Neutrophil (primary cell): ENCODE measurements at regions not wholly inside any gene's neighbourhood (a gene's known extent, or its start where the extent isn't known, plus 50 kb on each side); places are given as distances from the start of the nearest gene placed in this dataset.
"Not testable (repeated sequence)": the region's sequence is repeated elsewhere in the genome, so short reads cannot be mapped to it uniquely, and the experiment has no call there.

Experiments
- H3K27ac ChIP-seq: fragments of 200-600 bp; sonication (generic); 2 replicates; pipeline ENCODE4 v1.5.1; 2016; ENCODE audit warnings: mild to moderate bottlenecking, moderate library complexity
- H3K27me3 ChIP-seq: fragments of 200-600 bp; sonication (generic); 2 replicates; pipeline ENCODE4 v1.6.0; 2016; ENCODE audit warnings: mild to moderate bottlenecking
- H3K36me3 ChIP-seq: fragments of 200-600 bp; sonication (generic); 2 replicates; pipeline ENCODE4 v1.5.1; 2017
- H3K4me1 ChIP-seq, 2 experiments: fragments of 200-600 bp in 1 of 2; sonication (generic) in 1 of 2; 1 replicate in 1 of 2; 2 replicates in 1 of 2; pipeline versions ENCODE4 v1.5.1 to v1.6.1; 2013 to 2016; ENCODE audit warnings: low read depth in 1 of 2, low read length in 1 of 2, mild to moderate bottlenecking in 1 of 2, moderate library complexity in 1 of 2; ENCODE audit not compliant: control insufficient read depth in 1 of 2, insufficient read depth in 1 of 2
- H3K4me3 ChIP-seq, 2 experiments: fragments of 200-600 bp in 1 of 2; sonication (generic) in 1 of 2; 1 replicate in 1 of 2; 2 replicates in 1 of 2; pipeline ENCODE4 v1.5.1; 2013 to 2016; ENCODE audit warnings: low read depth in 1 of 2, low read length in 1 of 2, mild to moderate bottlenecking in 1 of 2, moderate library complexity in 1 of 2
- H3K9me3 ChIP-seq: fragments of 200-600 bp; sonication (generic); 2 replicates; pipeline ENCODE4 v1.5.1; 2016
- TF ChIP-seq, protein P1 (sequence below): fragments of 200-600 bp; sonication (generic); IDR thresholded peaks from 2 replicates; pipeline ENCODE4 v1.5.1; 2016; ENCODE audit warnings: antibody characterized with exemption

DNA sequence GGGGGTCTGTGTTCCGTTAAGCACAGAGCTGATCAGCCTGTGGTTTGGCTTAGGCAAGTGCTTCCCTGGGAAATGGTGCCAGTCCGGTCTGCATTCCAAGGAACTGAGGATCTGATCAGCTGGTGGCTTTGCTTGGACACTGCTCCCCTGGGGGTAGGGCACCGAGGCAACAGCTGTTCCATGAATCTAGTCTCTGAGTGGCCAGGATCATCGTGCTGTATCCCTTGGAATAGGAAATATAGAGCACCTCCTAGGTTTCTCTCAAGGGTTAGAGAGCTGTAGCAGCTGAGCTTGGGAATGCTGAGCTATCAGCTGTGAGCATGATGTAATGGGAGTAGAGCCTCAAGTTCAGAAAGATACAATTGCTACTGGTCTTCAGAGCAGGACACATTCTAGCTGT is 863.9 kb downstream of the RAPGEF2 start:
- Histone ChIP-seq H3K9me3 (no peaks in the 10 kb centered on the region), H3K4me1 (no peaks in the 10 kb centered on the region), H3K36me3 (no peaks in the 10 kb centered on the region), H3K27ac (no peak overlapping the region), H3K27me3 (no peaks in the 10 kb centered on the region), H3K4me3 (no peak overlapping the region)
- TF ChIP-seq, protein P1, sequence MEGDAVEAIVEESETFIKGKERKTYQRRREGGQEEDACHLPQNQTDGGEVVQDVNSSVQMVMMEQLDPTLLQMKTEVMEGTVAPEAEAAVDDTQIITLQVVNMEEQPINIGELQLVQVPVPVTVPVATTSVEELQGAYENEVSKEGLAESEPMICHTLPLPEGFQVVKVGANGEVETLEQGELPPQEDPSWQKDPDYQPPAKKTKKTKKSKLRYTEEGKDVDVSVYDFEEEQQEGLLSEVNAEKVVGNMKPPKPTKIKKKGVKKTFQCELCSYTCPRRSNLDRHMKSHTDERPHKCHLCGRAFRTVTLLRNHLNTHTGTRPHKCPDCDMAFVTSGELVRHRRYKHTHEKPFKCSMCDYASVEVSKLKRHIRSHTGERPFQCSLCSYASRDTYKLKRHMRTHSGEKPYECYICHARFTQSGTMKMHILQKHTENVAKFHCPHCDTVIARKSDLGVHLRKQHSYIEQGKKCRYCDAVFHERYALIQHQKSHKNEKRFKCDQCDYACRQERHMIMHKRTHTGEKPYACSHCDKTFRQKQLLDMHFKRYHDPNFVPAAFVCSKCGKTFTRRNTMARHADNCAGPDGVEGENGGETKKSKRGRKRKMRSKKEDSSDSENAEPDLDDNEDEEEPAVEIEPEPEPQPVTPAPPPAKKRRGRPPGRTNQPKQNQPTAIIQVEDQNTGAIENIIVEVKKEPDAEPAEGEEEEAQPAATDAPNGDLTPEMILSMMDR, result no peak

GRCh38 chr4:159976871-159977482 is 874.1 kb downstream of the RAPGEF2 start:
- H3K36me3 ChIP-seq, H3K4me1 ChIP-seq, H3K27me3 ChIP-seq, H3K27ac ChIP-seq, H3K4me3 ChIP-seq, H3K9me3 ChIP-seq: not testable (repeated sequence)

DNA sequence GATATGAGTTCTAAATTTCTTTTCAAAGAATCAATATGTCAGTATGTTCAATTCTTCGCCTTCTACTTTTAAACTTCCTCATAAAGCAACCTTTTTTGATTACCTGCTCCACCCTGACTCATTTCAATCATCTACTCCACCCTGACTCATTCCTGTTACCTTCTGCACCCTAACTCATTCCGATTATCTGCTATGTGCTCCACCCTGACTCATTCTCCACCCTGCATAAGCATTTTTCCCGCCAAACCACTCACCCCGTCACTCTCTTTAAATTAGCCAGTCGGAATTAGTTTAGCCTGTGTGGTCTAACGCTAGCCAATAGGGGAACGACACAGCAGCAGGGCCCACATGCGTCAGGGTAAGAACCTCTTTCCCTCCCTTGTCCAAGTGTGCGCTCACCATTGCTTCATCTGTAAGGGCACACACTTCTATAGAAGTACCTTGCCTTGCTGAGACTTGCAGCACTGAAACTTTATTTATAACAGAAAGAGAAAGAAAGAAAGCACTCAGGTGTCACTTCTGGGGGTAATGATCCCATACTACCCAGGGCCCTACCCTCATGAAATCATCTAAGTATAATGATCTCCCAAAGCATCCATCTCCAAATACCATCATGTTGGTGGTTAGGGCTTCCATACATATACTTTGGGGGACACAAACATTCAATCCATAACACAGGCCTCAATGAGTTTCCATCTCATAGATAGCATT is 875.2 kb downstream of the RAPGEF2 start:
- Histone ChIP-seq H3K27me3 (no peaks in the 10 kb centered on the region), H3K9me3 (no peaks in the 10 kb centered on the region), H3K4me3 (no peak overlapping the region), H3K36me3 (no peaks in the 10 kb centered on the region), H3K4me1 (no peaks in the 10 kb centered on the region), H3K27ac (no peak overlapping the region)
- TF ChIP-seq, protein P1, result no peak

GRCh38 chr4:159979351-159979750 is 876.5 kb downstream of the RAPGEF2 start:
- no peak overlapping the region for H3K27ac ChIP-seq
- TF ChIP-seq, protein P1, result no peak
- no peak overlapping the region for H3K4me3 ChIP-seq
- no peaks in the 10 kb centered on the region for H3K4me1 ChIP-seq
- H3K36me3 ChIP-seq, result no peaks in the 10 kb centered on the region
- H3K9me3 ChIP-seq, result no peaks in the 10 kb centered on the region
- no peaks in the 10 kb centered on the region for H3K27me3 ChIP-seq

DNA sequence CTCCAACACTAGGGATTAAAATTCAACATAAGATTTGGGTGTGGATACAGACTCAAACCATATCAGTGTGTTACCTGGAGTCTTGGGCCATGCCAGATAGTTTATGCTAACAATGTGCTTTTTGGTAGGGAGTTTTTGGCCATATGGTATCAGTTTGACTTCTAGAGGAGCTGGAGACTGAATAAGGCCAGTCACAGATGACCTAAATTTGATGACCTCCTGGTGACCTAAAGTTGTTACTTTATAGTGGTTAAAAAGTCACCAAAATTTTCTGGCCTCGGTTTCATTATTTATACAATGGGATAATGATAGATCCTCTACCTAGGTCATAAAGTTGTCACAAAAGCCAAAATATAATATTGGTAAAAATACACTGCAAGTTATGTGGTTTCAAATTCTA is 877.1 kb downstream of the RAPGEF2 start:
- H3K27me3 ChIP-seq, result no peaks in the 10 kb centered on the region
- H3K27ac ChIP-seq, result no peak overlapping the region
- H3K4me3 ChIP-seq, result no peak overlapping the region
- H3K36me3 ChIP-seq, result no peaks in the 10 kb centered on the region
- H3K9me3 ChIP-seq, result no peaks in the 10 kb centered on the region
- TF ChIP-seq, protein P1, result no peak
- H3K4me1 ChIP-seq, result no peaks in the 10 kb centered on the region

DNA sequence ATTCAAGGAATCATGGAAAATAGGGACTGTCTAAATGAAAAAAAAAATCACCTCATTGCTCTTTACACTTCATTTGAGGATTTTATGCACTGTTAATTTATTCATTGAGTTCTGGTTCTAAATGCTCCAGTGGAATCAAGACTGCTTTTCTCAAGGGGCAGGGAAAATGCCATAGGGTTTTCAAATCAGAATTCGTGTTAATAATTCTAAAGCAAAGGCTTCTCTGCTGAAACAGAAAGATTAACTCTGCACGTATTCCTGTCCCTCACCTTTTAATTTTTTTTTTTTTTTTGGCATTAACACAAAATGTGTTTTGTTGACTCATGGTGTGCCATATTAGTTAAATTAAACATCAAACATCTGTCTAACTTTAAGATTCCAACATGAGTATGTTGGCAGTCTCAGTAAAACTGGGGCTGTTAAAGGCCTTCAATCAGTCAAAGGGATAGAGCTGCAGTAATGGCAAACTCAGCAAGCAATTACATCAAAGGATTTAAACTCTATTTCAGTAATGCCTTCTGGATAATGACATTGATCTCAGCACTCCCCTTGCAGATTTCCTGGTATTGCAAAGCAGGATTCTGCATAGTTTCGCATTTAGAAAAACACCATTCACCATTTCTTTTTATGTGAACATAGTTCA is 878.1 kb downstream of the RAPGEF2 start:
- TF ChIP-seq, protein P1, result no peak
- H3K36me3 ChIP-seq, result no peaks in the 10 kb centered on the region
- H3K27ac ChIP-seq, result no peak overlapping the region
- no peaks in the 10 kb centered on the region for H3K9me3 ChIP-seq
- no peaks in the 10 kb centered on the region for H3K4me1 ChIP-seq
- H3K4me3 ChIP-seq, result no peak overlapping the region
- no peaks in the 10 kb centered on the region for H3K27me3 ChIP-seq
